NCI-H345 treated with DMSO at 0.1 percent for 48 hours (cell line): ENCODE measurements at regions not wholly inside any gene's neighbourhood (a gene's known extent, or its start where the extent isn't known, plus 50 kb on each side); places are given as distances from the start of the nearest gene placed in this dataset.

ENCODE experiments used
- DNase-seq: peaks from one replicate; lab custom pipeline; 2025; ENCODE audit not compliant: unreplicated experiment; lab: John Stamatoyannopoulos, UW

GRCh38 chr10:131843089-131843595 lies 57.7 kb upstream of the PPP2R2D start:
- no peak for DNase-seq

GRCh38 chr10:131843881-131844284 lies 56.9 kb upstream of the PPP2R2D start:
- no peak for DNase-seq

DNA sequence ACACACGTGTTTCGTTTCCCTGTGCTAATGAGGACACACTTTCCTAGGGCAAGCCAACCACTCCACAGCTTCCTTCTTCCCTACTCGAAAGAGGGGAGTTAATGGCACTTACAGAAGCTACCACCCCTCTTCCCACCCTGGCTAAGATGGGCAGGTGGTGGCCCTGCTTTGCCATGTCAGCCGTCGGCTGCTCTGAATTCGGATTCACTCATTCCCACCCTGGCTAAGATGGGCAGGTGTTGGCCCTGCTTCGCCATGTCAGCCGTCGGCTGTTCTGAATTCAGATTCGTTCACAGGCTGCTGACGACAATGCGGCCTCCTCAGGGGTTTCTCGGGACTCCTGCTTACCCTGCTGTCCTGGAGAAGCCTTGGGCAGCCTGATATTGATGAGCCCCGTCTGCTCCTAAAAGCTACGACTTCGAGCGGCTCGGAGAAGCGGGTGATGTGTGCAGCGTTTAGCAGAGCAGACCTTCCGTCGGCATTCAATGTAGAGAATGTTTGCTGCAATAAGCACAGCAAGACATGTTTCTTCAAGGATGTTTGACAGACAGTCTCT lies 56.2 kb upstream of the PPP2R2D start:
- no peak for DNase-seq

DNA sequence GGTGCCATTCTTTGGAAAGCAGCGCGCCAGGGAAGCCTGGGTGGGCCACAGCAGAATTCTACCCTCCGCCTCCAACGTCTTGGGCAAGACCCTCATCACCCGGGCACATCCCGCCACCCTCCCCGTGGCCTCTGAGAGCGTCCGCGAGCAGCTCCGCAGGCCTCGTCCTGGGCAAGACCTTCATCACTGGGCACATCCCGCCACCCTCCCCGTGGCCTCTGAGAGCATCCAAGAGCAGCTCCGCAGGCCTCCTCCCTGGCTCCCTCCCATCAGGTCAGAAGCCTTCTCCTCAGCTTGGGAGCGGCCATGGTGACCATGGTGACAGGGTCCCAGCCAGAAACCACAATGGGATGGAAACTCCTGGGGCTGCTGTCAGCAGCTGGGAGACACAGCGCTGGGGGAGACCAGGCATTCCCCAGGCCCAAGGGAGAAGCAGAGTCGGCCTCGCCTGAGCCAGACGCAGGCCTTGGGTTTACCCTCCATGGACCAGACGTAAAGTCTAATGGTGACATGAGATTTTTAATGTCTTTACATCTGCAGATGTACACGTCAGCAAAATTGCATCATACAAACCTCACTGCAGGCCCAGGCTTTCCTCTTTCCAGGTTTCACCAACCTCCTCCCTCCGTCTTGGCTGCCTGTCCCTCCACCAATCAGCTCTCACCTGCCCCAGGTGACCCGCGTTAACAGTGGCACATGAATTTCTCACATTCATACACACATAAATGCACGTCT lies 55.1 kb upstream of the PPP2R2D start:
- DNase-seq: no peak

GRCh38 chr10:131846240-131847101 lies 54.3 kb upstream of the PPP2R2D start:
- peak; percentile 26 for DNase-seq

- no peak for DNase-seq
These were observed 53.5 kb upstream of the PPP2R2D start for GRCh38 chr10:131847241-131847783.

- DNase-seq: no peak
These were observed 52.5 kb upstream of the PPP2R2D start for GRCh38 chr10:131848296-131848695.

- no peak for DNase-seq
These were observed 51.8 kb upstream of the PPP2R2D start for GRCh38 chr10:131848741-131849590.

DNA sequence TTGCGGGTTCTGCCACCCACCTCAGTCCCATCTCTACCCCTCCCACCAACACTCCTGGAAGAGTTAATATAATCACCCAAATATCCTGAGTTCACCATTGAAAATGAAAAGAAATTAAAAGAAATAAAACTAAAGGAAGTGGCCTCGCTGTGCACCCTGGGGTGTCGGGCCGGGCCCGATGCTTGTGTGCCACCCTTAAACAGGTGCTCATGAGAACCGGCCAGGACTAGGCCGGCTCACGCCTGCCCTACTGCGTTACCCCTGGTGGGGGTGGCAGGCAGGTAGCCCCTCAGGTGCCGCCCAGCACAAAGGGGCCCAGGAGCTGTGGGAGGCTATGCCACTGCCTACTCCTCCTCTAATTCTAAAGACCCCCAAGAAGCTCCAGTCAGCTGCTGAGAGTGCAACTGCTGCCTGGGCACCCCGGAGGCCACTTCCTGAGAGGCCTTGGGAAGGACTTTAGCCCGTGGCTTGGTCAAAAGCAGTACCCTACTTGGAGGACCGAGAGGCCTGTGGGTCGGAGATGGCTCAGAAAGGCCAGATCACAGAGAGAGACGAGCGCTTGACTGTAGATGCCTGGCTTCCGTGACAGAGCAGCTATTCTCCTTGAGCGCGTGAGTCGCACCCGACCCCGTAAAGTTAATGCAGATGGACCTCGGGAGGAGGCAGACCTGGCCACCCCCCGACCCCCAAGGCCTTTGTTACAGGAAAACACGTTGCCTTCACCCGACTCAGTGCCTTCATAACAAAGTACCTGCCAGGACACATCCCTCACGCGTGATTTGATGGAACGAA lies 51.0 kb upstream of the PPP2R2D start:
- no peak for DNase-seq

GRCh38 chr10:131850383-131850870 lies 50.4 kb upstream of the PPP2R2D start:
- no peak for DNase-seq
